MM.1S (cell line): ENCODE measurements at regions not wholly inside any gene's neighbourhood (a gene's known extent, or its start where the extent isn't known, plus 50 kb on each side); places are given as distances from the start of the nearest gene placed in this dataset.

ENCODE experiments used
- EZH2 ChIP-seq: fragments of 300-600 bp; sonication (generic); optimal IDR thresholded peaks from 2 replicates; pipeline ENCODE3; 2017; ENCODE audit warnings: low read depth, mild to moderate bottlenecking, antibody characterized with exemption, low read length, mixed read lengths
- EZH2phosphoT487 ChIP-seq: fragments of 300-600 bp; sonication (generic); IDR thresholded peaks from 2 replicates; pipeline ENCODE4 v1.6.1; 2018; ENCODE audit warnings: antibody characterized with exemption, low read length
- TF ChIP-seq, protein P1 (sequence below): fragments of 300-600 bp; sonication (generic); IDR thresholded peaks from 2 replicates; pipeline ENCODE4 v1.5.1; 2016; ENCODE audit warnings: antibody characterized with exemption, low read length, mixed read lengths

- TF ChIP-seq, protein P1, sequence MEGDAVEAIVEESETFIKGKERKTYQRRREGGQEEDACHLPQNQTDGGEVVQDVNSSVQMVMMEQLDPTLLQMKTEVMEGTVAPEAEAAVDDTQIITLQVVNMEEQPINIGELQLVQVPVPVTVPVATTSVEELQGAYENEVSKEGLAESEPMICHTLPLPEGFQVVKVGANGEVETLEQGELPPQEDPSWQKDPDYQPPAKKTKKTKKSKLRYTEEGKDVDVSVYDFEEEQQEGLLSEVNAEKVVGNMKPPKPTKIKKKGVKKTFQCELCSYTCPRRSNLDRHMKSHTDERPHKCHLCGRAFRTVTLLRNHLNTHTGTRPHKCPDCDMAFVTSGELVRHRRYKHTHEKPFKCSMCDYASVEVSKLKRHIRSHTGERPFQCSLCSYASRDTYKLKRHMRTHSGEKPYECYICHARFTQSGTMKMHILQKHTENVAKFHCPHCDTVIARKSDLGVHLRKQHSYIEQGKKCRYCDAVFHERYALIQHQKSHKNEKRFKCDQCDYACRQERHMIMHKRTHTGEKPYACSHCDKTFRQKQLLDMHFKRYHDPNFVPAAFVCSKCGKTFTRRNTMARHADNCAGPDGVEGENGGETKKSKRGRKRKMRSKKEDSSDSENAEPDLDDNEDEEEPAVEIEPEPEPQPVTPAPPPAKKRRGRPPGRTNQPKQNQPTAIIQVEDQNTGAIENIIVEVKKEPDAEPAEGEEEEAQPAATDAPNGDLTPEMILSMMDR: no peak
- no peak for TF ChIP-seq EZH2
- no peak for TF ChIP-seq EZH2phosphoT487
These were observed 77.0 kb upstream of the GRIP1 start for GRCh38 chr12:66755727-66756395.
